Right renal cortex interstitium (tissue), 3 donors: ENCODE measurements at regions not wholly inside any gene's neighbourhood (a gene's known extent, or its start where the extent isn't known, plus 50 kb on each side); places are given as distances from the start of the nearest gene placed in this dataset.
"Not testable (repeated sequence)": the region's sequence is repeated elsewhere in the genome, so short reads cannot be mapped to it uniquely, and the experiment has no call there.

ENCODE experiments used
- DNase-seq, 3 donors: peaks; one replicate each; pipeline ENCODE4 v3.0.0-alpha.2; 2013; ENCODE audit warnings: low read depth in 3 of 3, low spot score in 2 of 3

GRCh38 chr10:61612450-61612849 is 50.3 kb upstream of the CABCOCO1 start:
- DNase-seq, result no peak

GRCh38 chr10:61612009-61612408 is 50.7 kb upstream of the CABCOCO1 start:
- DNase-seq, result no peak

DNA sequence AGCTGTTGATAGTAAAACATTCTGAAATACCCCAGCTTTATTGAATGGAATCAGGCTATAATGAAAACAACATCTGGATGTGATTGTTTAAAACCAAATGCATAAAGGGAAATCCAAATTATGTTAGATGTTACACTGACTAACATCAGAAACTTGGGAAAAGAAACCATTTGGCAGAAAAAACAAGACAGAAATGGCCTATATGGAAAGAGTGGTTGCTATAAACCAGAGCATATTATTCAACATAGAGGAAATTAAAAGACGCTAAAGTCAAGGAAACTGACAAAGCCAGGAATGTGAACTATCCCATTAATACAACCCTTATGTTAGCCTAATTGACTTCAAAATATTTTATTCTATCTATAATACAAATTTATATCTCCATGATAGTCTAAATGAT is 53.0 kb upstream of the CABCOCO1 start:
- no peak for DNase-seq

DNA sequence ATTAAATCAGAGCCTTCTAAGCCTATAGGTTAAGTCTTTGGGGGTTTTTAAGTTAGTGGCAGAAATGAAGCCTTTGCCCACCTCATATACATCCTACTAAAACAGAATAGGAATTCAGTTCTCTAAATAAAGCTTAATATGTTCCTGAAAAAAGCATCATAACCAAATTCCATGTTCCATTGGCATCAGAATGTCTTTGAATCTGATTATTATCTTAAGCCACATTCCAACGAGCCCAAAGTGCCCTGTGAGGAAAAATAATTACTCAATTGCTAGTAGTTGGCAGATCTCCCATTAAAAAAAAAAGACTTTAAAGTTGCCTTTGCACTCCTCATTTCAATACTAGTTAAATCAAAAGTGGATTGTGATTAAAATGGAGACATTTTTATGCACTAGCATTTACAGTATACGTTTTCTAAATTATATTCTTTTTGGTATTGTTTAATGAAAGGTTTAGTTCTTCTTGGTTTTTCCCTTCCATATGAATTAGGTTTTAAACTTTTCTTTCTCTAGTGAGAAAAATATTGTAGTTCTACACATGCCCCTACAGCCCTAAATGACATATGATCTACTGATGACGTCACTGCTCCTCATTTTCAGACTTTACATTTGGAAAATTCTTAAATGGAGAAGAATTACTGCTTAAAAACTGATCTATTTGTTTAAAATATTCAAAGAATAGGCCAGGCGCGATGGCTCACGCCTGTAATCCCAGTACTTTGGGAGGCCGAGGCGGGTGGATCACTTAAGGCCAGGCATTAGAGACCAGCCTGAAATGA is 54.3 kb upstream of the CABCOCO1 start:
- no peak for DNase-seq

GRCh38 chr10:61606959-61607907 is 55.5 kb upstream of the CABCOCO1 start:
- no peak for DNase-seq

DNA sequence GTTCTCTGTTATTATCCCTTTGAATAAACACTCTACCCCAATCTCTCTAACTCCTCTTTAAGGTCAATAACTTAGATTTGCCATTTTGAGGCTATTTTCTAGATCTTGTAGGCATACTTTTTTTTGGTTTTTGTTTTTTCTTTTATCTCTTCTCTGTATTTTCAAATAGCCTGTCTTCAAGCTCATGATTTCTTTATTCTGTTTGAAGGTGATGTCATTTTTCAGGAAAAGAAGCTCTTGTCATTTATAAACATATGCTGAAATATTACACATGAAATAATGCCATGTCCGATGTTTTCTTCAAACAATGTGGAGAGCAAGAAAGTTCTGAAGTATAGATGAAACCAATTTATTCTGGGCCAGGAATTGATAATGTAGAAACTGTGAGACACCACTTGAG is 57.5 kb upstream of the CABCOCO1 start:
- DNase-seq, result no peak

- DNase-seq, result no peak
These were observed 62.3 kb upstream of the CABCOCO1 start for GRCh38 chr10:61600399-61600798.

DNA sequence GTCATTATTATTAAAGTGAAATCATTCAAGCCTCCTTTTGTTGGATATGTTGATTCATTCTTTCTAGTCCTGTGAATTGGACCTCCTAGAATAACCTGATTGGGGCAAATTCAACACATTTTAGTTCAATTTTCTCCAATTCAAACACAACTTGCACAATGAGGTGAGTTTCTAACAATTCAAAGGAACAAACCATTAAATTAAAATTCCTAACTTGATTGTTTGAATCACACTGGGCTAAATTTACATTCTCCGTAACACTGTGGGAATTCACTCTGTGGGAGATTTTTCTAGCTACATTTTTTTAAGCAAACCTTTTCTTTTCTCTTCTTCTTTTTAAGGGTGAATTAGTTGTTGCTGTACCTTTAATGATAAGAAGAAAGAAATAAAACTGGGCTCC is 68.3 kb upstream of the CABCOCO1 start:
- DNase-seq, result no peak

GRCh38 chr10:61592581-61592980 is 70.1 kb upstream of the CABCOCO1 start:
- no peak for DNase-seq

GRCh38 chr10:61589547-61590243 is 73.0 kb upstream of the CABCOCO1 start:
- DNase-seq, result no peak

GRCh38 chr10:61588770-61589211 is 73.9 kb upstream of the CABCOCO1 start:
- no peak for DNase-seq

- no peak for DNase-seq
These were observed 75.9 kb upstream of the CABCOCO1 start for GRCh38 chr10:61586829-61587228.

GRCh38 chr10:61580608-61581007 is 82.1 kb upstream of the CABCOCO1 start:
- no peak for DNase-seq

DNA sequence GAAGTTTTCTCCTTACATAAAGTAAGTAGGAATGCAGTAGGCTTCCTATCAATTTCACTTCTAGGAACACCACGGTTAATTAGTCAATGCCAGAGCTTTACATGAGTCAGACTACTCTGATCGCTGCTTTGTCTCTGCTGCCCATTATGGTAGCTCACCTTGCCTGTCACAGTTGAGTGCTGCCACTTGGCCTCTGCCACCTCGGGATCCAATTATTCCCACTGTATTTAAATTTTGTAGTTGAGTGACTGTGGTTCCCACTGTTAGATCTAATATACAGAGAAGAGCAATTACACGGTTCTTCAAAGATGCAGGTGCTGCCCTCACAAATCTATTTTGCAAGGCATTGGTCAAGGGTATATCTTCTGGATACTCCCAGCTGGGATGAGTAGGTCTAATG is 92.5 kb upstream of the CABCOCO1 start:
- not testable (repeated sequence) for DNase-seq

GRCh38 chr10:61567729-61568128 is 95.0 kb upstream of the CABCOCO1 start:
- no peak for DNase-seq

DNA sequence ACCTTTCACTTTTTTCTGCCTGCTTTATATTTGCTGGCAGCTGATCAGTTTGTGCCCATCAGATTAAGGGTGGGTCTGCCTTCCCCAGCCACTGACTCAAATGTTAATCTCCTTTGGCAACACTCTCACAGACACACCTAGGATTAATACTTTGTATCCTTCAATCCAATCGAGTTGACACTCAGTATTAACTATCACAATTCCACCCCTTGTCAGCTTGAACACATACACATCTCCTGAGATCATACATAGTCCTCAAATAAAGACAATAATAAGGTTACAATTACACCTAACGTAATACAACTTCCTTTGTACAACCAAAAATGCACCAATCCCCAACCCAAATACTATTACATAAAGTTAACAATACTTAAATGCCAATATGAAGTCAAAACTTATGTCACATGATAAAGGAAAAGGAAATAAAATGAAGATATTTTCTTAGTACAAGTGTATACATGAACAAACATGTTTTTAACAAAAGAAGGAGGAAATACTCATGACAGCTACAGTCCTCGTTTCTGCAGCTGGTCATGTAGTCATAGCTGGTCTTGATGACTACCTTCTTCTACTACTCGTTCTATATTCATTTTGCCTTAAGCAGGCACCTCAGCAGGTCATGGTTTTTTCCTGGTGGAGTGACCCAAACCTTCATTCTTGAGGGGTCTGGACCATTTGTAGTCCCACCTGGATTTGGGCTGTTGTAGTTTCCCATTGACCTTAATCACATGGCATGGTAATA is 96.7 kb upstream of the CABCOCO1 start:
- DNase-seq, result no peak

DNA sequence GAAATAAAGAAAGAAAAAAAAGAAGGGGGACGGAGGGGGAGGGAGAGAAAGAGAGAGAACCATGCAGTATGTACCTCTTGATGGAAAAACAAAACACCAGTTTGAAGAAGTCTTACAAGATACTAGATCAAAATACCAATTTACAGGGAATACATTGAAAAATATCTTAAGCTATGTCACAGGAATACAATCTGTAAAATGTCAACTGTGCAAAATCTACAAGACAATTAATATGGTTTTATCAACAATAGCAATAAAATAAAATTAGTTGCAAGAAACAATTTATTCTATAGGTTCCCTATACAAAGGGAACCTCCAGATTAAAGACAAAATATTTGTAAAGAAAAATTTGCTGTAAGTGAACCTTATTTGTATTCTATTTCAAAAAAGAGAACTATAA is 98.3 kb upstream of the CABCOCO1 start:
- DNase-seq, result no peak

- no peak for DNase-seq
These were observed 103.1 kb upstream of the CABCOCO1 start for GRCh38 chr10:61559615-61560014.

DNA sequence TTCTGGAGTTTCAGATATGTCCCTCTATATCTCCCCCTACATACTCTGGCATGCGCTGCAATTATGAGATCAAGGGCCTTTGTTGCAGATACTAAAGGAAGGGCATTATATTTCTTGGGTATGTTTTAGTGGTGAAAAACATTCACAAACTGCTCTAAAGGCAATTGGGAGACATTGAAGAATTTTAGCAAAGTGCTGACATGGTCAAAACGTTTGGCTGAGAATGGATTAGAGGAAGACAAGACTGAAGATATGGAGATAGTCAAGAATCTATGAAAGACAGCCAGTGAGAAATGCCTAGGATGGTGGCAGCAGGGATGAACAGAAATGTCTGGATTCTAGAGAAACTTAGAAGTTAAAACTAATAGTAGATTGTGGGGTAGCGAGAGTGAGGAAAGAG is 104.5 kb upstream of the CABCOCO1 start:
- no peak for DNase-seq

DNA sequence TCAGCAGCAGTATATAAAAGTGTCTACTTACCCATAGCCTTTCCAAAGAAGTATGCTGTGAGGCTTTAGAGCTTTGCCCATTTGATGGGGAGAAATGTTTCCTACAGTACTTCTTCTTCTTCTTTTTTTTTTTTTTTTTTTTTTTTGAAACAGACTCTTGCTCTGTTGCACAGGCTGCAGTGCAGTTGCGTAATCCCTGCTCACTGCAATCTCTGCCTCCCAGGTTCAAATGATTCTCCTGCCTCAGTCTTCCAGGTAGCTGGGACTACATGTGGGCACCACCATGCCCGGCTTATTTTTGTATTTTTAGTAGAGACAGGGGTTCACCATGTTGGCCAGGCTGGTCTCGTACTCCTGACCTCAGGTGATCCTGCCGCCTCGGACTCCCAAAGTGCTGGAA is 101.7 kb upstream of the TMEM26 start:
- DNase-seq, result no peak
